GM19240 (cell line): ENCODE measurements at regions not wholly inside any gene's neighbourhood (a gene's known extent, or its start where the extent isn't known, plus 50 kb on each side); places are given as distances from the start of the nearest gene placed in this dataset.

Experiments
- DNase-seq: peaks from one replicate; pipeline ENCODE4 v3.0.0; 2011; ENCODE audit warnings: low spot score; ENCODE audit not compliant: insufficient read length

DNA sequence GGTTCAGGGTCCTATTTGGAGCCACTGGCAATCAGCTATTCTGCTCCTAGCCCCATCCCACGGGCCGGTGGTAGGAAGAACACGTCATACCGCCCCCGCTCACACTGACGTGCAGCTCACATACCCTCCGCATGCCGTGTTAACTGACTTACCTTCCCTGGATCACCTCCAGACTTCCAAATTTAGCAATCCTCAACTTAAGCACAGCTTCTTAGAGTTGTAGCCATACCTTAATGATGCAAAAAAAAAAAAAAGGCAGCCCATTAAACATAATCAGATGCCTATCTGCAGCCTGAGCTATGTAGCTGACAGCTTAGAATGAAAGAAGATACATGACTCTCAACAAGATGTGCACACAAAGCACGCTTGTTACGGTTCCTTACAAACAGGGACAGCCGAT is 93.0 kb downstream of the IRX2 start:
- DNase-seq = no peak

DNA sequence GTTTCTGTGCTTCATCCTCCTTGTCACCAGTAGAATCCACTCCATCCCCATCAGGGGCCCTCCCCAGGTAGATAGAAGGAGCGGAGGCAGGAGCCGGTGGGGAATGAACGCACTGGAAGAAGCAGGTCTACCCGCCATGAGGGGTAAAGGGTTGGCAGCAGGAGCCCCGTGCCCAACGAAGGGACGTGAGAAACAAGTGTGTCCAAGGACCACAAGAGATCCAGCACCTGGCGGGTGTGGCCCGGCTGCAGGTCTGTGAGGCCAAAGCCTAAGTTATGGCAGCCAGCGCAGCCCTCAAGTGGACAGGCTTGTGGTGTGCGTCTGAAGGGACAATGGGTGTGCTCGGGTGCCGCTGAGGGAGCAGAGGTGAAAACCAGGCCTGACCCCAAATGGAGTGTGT is 94.3 kb downstream of the IRX2 start:
- no peak for DNase-seq

DNA sequence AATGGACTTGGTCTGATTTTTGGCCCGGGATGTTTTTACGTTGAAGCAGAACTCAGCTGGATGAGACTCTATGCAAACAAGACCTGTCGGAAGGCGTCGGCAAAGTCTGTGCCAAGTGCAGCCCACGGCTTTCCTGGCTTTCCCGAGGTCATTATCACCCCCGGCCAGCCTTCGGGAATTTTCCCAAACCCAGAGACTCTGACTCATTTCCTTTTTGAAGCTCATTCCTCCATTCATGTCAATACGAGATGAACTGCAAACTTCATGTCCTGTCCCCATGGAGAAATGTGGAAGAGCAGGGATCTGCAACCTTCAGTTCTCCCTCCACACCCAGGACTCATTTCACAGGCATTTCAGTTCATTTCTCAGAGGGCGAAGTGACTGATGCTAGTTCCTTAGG is 95.3 kb downstream of the IRX2 start:
- DNase-seq = no peak

DNA sequence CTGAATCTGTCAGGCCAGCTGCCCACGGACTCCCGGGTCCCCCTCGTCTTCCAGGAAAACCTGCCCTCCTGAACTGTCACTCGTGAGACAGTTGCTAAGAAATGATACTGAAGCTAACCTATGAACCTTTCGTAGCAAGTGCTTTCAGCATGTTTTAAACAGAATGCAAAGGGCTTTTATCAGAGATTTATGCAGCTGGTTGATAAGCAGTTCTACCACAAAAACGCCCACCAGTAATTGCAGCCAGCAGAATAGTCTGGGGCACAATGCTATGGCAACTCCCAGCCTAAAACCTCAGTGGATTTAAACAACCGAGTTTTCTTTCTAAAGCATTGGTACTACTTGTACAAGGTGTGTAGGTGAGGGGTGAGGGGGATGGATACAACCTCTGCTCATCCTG is 97.5 kb downstream of the IRX2 start:
- DNase-seq = no peak

DNA sequence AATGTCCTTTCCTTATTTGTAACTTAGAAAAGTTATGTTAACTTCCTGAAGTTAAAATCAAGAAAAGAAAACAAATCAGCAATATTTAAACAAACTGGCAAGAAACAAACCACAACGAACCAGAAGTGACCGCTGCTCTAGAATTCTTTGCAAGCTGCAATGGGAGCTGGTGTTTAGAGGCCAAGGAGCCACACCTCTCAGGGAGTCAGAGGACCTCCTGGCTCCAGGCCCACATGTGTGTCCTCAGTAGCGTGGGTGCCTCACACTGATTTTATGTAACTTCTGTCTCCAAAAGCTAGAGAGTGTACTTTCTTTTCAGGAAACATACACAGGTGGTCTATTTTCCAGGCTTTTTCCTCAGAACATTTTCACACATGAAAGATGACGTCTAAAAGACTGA is 100.4 kb downstream of the IRX2 start:
- no peak for DNase-seq

DNA sequence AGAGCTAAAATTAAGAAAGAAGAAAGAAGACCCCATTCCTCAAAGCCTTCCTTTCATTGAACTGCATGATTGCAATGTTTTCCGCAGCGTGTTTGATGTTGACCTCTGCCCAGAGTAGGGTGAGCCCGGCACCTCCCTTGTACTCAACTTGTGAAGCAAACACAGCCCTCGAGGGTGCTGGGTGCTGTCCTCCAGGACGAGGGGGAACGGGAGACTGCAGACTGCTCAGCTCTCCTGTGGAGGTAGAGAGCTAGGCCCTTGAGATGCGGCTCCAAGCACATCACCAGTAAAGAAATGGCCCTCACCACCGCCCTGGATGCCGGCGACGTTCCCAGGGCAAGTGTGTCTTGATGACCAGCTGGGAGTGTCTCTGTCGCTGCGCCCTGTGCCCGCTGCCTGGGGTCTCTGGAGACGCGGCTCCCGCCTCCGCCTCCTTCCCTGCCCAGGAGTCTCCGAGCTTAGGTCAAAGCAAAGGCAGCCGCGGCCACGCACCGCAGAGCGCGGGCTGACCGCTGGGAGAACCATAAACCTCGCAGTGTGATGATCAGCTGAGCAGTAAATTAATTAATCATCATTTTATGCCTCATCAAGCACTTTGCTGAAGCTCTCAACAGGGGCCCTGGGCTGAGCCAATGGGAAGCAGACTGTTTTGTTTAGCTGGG is 108.7 kb downstream of the IRX2 start:
- no peak for DNase-seq

DNA sequence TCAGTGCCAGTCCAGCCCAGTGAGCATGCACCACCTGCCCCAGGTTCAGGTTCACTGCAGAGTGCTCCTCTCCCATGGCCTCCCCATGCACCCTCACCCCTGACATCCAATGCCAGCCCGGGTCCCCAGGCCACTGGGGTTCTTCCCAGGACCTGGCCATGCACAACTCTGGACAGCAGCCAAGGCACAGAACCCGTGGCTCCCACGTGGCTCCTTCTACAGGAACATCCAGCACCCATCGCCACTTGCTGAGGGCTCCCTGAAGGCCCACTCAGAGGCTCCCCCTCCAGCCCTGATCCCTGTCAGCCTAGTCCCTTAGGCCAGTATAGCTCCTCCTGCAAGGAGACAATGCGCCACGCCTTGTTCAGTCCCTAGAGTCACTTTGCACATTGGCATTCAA is 110.8 kb downstream of the IRX2 start:
- DNase-seq = no peak

DNA sequence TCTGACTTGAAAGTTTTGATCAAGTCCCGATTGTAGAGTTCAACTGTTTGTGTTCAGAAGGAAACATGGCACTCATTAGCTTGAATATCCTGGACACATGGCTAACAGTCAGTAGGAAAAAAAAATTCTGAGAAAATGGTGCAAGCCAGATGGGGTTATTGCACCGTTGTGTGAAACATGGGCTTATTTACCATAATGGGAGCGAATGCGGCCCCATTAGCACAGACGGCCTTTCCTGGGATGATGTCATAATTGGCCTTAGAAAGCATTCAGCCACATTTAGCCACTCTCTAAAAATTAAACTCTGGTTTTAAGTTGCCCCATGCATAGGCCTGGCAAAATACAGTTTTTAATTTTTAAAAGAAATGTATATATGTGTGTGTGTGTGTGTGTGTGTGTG is 112.1 kb downstream of the IRX2 start:
- DNase-seq = no peak

DNA sequence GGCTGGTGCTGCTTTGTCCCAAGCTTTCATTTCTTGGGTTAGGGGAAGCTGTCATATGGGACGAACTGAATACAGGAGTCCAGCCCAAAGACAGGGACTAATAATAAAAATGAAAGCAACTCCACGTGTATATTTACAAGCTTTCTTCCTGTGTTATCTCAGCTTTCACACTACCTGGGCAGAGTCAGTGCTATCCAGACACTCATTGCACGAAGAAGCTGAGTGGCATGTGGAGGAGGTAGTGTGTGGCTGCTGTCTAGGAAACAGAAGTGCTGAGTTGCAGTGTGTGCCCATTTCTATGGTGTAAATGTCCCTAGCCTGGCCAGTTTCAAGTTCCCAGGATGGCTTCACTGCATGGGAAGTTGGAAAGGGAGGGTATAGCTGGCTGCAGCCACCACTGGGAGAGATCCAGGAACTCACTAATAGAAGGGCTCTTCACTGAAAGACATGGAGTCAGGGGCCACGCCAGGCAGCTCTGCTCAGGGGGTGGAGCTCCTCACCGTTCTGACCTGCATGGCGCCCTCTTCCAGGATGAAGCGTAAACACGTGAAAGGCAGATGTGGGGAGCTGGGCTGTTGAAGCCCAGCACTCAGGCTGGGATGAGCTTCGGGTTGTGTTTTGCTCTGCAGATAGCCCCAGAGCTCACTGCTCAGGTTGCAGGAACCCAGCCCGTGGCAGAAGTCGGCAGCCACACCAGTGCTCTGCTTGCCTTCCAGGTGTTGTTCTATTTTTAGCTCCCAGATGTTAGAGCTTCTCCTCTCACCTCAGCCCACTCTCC is 116.9 kb downstream of the IRX2 start:
- no peak for DNase-seq

DNA sequence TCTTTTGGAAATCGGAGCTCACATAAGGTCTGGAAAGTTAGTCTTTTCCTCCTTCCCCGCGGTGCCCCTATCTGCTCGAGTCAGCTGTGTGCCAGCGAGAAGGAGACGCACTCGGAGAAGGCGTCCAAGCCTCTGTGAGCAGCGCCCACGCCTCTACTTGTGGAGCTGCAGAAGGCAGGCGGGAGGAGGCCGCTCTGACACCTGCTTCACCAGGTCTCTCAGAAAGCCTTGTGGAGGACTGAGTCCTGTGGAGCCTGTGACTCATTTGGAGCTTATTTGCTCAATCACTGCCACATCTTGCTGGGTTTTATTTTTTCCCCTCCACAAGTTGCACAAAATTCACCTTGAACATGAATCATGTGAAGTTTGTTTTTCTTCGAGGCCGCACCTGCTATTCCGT is 117.5 kb downstream of the IRX2 start:
- no peak for DNase-seq

DNA sequence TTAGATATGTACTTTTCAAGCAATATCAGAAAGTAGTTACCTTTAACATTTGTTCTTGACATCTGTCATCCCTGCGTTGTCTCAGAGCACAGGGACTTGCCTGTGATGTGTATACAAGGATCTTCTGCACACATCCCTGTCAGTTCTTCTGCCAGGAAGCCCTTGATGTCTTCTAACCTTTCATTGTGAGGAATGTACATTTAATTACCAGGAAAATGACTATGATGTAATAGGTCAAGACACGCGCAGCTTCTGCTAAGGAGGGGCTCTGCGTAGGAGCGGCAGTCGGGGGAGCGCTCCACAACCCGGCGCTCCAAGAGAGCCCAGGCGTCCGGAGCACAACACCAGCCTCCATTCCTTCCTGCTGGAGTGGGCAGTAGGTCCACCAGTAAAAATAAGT is 119.7 kb downstream of the IRX2 start:
- DNase-seq = no peak

DNA sequence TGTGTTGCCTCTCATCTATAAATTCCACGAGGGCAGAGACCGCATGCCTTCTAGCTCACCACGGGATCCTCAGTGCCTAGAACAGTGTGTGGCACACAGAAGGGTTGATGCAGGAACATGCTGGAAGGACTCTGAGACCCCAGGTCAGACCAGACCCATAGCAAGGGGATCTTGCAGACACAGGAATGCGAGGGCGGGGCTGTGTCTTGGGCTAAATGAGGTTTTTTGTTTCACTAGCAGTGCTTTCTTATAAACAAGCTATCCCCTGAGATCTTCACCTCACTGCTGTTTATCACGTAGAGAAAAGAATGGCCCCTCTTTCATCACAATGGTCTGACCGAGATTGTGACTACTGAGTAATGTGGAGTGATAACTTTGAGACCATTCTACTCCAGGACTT is 122.4 kb downstream of the IRX2 start:
- no peak for DNase-seq

DNA sequence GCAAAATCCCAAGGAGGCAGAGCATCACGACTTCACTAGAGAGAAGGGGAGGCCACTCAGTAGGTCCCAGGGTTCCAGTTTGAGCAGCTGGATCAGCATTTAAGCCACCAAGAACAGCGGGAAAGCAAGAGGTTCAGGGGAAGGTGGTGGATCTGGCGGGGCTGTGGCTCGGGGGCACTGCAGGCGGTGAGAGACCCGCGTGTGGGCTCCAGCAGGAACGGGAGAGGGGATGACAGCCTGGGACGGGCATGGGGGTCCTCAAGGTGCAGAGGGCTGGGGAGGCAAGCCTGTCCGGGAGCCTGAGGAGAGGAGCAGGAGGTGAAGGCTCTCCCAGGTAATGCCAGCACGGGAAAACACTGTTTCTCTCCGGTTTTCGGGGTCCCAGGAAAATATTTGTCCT is 123.6 kb downstream of the IRX2 start:
- DNase-seq = no peak

DNA sequence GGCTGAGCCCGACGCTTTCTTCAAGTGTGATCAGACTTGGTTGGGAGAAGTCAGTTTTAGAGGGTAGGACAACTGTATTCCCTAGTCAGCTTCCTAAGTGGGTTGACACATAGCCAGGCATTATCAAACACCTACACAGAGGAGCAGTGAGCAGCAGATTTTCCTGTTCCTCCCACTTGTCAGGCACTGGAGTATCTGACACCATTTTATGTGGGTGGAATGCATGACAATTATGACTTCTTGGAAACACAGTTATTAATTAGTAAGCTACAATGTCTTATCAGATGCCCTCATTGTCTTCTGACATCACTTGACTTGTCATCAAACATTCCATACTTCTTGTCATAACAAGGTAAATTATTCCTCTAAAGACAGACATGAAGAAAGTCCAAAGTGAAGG is 124.9 kb downstream of the IRX2 start:
- no peak for DNase-seq

DNA sequence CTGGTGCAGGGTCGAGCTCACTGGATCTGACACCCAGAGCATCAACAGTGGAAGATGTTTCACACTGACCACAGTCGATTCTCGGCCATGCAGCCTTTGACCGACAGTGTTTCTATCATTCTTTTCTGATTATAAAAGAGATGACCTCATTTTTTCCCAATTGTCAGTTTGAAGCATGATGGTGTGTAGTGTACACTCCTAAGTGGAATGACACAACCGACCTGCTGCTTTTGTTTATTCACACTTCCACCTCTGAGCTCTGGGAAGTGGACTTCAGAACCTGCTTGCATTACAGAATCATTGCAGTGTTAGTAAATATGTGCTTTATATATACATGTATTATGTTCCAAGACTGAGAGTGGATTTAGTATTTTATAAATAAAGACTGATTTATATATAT is 128.6 kb downstream of the IRX2 start:
- no peak for DNase-seq

DNA sequence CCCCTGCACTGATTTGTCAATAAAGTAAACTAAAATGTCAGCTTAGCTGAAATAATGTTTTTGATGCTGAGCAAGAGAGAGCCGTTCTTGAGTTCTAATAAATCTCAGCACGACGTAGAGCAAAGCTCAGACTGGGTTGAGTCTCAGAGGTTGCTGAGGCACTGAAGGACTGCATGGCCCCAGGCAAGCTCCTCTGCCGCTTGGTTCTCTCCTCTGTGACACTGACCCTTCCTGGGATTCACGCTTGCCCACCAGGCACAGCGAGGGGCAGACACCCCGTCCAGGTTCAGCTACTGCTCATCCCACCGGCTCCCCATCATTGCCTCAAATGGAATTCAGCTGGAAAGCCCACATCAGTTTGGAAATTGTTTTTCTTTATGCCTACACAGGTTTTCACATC is 129.8 kb downstream of the IRX2 start:
- no peak for DNase-seq

DNA sequence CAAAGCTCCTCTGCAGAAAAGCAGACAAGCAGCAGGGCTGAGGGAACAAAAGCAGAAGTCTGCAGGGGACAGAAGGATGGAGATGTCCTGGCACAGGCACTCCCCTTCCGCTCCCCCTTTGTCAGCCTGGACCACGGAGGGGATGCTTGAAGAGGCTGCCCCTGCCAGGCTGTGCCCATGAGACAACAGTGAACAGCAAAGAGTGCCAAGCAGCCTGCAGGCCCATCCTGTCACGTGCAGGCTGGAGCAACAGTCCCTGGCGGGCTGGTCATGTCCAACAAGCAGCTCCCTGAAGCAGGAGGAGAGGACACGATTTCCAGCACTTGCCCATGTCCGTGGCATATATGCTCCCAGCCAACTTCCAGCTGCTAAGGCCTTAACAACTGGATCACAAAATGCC is 132.3 kb downstream of the IRX2 start:
- no peak for DNase-seq

DNA sequence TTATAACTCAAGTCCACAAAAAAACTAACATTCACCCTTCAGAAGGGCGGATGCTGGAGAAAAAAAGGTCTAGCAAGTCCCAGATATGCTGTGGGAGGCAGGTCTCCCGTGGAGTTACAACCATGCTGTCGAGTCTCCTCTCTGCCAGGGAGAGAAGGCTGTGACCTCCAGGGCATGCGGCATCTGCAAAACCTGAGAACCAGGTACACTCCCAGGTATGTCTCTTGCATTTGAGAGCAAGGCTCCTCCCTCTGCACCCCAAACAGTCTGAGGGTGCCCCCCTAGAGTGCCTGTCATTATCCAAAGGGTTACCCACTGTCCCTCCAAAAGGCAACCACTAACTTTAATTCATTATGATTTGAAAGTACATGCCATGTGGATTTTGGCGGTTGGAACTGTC is 134.0 kb downstream of the IRX2 start:
- no peak for DNase-seq

DNA sequence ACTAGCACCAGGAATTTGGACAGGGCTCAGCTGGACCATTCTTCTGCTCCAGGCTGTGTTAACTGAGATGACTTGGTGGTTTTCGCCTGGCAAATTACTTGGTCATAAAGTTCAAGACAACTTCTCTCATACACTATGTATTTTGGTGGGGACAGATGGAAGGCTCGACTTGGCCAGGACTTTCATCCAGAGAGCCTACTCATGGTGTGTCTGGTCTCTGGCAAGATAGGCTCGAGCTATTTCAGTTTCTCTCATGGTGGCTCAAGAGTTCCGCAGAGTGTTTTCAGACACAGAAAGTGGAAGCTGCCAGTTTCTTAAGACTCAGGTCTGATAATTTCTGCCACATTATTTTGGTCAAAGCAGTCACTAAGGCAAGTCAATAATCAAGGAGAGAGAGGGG is 135.6 kb downstream of the IRX2 start:
- no peak for DNase-seq

DNA sequence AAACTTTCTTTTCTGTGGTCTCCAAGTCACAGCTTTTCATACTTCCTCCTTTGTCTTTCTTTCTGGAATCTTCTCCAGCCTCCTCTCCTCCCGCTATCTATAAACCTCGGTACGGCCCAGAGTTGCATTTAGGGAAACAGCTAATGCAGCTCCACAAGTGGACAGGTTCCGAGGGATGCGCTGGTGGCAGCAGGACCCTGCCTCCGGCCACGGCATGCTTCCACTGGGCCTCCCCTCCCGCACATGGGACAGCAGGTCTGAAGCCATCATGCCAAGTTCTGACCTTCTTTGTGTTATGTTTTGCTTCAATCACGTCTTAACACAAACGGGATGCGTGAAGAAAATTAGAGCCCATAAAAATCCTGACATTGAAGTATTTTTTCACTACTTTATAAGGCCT is 136.9 kb downstream of the IRX2 start:
- DNase-seq = no peak

DNA sequence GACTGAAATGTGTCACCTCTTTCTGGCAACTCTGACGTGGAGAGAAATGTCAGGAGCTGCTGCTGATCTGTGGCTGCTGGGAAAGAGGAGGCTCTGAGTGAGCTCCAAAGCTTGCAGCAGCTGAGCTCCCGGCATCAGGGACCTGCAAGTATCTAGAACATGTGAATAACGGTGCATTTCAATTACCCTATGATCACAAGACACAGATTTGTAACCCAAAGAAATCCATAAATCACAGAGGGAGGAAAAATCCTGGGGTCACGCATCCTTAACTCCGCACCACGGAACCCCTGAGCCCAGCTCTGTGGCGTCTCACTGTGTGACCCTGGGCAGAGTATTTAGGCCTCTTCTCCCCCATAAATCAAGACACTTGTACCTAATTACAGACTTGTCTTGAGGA is 139.8 kb downstream of the IRX2 start:
- no peak for DNase-seq

DNA sequence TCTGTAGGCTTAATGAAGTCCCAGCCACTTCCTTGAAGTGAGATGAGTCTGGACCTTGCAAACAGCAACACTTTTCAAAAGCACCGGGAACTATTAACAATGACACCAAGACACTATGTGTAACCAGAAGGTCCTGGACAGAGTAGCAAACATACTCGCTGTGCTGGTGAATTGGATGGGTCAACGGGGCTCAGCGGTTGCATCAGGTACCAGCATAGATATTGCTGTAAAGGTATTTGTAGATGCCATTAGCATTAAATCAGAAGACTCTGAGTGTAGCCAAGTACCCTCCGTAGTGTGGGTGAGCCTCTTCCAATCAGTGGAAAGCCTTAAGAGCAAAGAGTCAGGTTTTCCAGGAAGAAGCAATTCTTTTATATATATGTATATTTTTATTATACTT is 140.5 kb downstream of the IRX2 start:
- no peak for DNase-seq

DNA sequence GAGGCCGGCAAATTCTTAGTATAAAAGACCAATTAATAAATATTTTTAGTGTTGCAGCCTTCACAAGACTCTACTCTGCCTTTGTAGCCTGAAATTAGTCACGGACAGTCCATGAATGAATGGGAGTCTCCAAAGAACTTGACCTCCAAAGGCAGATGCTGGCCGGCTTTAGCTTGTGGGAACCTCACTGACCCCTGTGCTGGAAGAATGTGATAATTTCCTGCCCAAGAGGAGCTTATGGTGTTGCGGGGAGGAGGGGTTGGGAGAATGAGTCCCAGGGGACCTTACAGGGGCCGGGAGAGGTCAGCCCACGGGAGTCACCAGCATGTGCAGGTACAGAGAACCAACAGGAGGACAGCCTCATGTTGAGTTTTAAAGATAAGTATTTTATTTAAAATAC is 143.1 kb downstream of the IRX2 start:
- no peak for DNase-seq
